PFSK-1 (cell line): ENCODE measurements at regions not wholly inside any gene's neighbourhood (a gene's known extent, or its start where the extent isn't known, plus 50 kb on each side); places are given as distances from the start of the nearest gene placed in this dataset.

Experiments
- POLR2AphosphoS5 ChIP-seq: IDR thresholded peaks from 2 replicates; pipeline ENCODE4 v1.6.1; 2012; ENCODE audit warnings: low read depth, mild to moderate bottlenecking, control low read depth, low read length, moderate library complexity
- TF ChIP-seq, protein P1 (sequence below), 2 experiments: IDR thresholded peaks; 2 replicates each; pipeline versions ENCODE4 v1.6.1 to v1.8.0; 2011 to 2012; ENCODE audit warnings: low read depth in 2 of 2, low read length in 2 of 2, control low read depth in 1 of 2, inconsistent platforms in 1 of 2, mild to moderate bottlenecking in 1 of 2, moderate library complexity in 1 of 2; ENCODE audit not compliant: insufficient read depth in 1 of 2

- TF ChIP-seq, protein P1, sequence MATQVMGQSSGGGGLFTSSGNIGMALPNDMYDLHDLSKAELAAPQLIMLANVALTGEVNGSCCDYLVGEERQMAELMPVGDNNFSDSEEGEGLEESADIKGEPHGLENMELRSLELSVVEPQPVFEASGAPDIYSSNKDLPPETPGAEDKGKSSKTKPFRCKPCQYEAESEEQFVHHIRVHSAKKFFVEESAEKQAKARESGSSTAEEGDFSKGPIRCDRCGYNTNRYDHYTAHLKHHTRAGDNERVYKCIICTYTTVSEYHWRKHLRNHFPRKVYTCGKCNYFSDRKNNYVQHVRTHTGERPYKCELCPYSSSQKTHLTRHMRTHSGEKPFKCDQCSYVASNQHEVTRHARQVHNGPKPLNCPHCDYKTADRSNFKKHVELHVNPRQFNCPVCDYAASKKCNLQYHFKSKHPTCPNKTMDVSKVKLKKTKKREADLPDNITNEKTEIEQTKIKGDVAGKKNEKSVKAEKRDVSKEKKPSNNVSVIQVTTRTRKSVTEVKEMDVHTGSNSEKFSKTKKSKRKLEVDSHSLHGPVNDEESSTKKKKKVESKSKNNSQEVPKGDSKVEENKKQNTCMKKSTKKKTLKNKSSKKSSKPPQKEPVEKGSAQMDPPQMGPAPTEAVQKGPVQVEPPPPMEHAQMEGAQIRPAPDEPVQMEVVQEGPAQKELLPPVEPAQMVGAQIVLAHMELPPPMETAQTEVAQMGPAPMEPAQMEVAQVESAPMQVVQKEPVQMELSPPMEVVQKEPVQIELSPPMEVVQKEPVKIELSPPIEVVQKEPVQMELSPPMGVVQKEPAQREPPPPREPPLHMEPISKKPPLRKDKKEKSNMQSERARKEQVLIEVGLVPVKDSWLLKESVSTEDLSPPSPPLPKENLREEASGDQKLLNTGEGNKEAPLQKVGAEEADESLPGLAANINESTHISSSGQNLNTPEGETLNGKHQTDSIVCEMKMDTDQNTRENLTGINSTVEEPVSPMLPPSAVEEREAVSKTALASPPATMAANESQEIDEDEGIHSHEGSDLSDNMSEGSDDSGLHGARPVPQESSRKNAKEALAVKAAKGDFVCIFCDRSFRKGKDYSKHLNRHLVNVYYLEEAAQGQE (IDR thresholded peaks at IDR 0.05; ENCODE audit: insufficient read depth in 1 of 2, low read depth in 2 of 2, low read length in 2 of 2), result no peak
- no peak for TF ChIP-seq POLR2AphosphoS5
Observed at GRCh38 chr7:142519079-142520078, 229.9 kb upstream of the PRSS1 start.
